HG03521 (cell line): ENCODE measurements at regions not wholly inside any gene's neighbourhood (a gene's known extent, or its start where the extent isn't known, plus 50 kb on each side); places are given as distances from the start of the nearest gene placed in this dataset.
"Not testable (repeated sequence)": the region's sequence is repeated elsewhere in the genome, so short reads cannot be mapped to it uniquely, and the experiment has no call there.

Source experiments
- ATAC-seq: cut with Tn5 transposase; IDR thresholded peaks from one replicate; pipeline ENCODE4 v1.9.1; 2021; ENCODE audit warnings: mild to moderate bottlenecking, moderate library complexity; ENCODE audit not compliant: unreplicated experiment

- ATAC-seq, result no peak
Observed at GRCh38 chr12:9342614-9343353, 134.6 kb upstream of the PZP start.

GRCh38 chr12:9341260-9341585, 133.0 kb upstream of the PZP start:
- no peak for ATAC-seq

- ATAC-seq, result no peak
Observed at GRCh38 chr12:9340422-9341259, 132.4 kb upstream of the PZP start.

- ATAC-seq, result no peak
Observed at GRCh38 chr12:9337656-9338055, 129.5 kb upstream of the PZP start.

- ATAC-seq, result not testable (repeated sequence)
Observed at GRCh38 chr12:9336375-9337011, 128.3 kb upstream of the PZP start.

GRCh38 chr12:9335867-9336266, 127.7 kb upstream of the PZP start:
- no peak for ATAC-seq

- ATAC-seq, result no peak
Observed at GRCh38 chr12:9334964-9335363, 126.8 kb upstream of the PZP start.

- ATAC-seq, result no peak
Observed at GRCh38 chr12:9334041-9334692, 126.0 kb upstream of the PZP start.

- no peak for ATAC-seq
Observed at GRCh38 chr12:9333161-9333560, 125.0 kb upstream of the PZP start.

- no peak for ATAC-seq
Observed at GRCh38 chr12:9332564-9332963, 124.4 kb upstream of the PZP start.

- no peak for ATAC-seq
Observed at GRCh38 chr12:9331218-9331626, 123.0 kb upstream of the PZP start.

GRCh38 chr12:9329019-9329418, 120.8 kb upstream of the PZP start:
- no peak for ATAC-seq

GRCh38 chr12:9328065-9328464, 119.9 kb upstream of the PZP start:
- no peak for ATAC-seq

GRCh38 chr12:9327320-9327719, 119.1 kb upstream of the PZP start:
- no peak for ATAC-seq

- not testable (repeated sequence) for ATAC-seq
Observed at GRCh38 chr12:9326849-9327248, 118.7 kb upstream of the PZP start.

GRCh38 chr12:9326085-9326484, 117.9 kb upstream of the PZP start:
- no peak for ATAC-seq

- no peak for ATAC-seq
Observed at GRCh38 chr12:9325471-9325870, 117.3 kb upstream of the PZP start.

GRCh38 chr12:9324782-9325181, 116.6 kb upstream of the PZP start:
- ATAC-seq, result no peak

GRCh38 chr12:9323144-9323681, 115.0 kb upstream of the PZP start:
- ATAC-seq, result no peak

- ATAC-seq, result no peak
Observed at GRCh38 chr12:9319842-9320173, 111.6 kb upstream of the PZP start.
